Uterus (tissue), 3 donors: ENCODE measurements at regions not wholly inside any gene's neighbourhood (a gene's known extent, or its start where the extent isn't known, plus 50 kb on each side); places are given as distances from the start of the nearest gene placed in this dataset.

Source experiments
- DNase-seq, 2 donors: peaks; one replicate each; pipeline ENCODE4 v3.0.0-alpha.2; 2019 to 2020
- H3K27ac ChIP-seq, 2 donors: fragments of 200-600 bp; sonication (generic); 1 replicate in 1 of 2; 2 replicates in 1 of 2; pipeline ENCODE4 v1.5.1; 2016 to 2018
- H3K27me3 ChIP-seq, 2 donors: fragments of 200-600 bp; sonication (generic); one replicate each; pipeline ENCODE4 v1.5.1; 2018 to 2019; ENCODE audit warnings: control low read depth in 1 of 2
- H3K36me3 ChIP-seq, 2 donors: fragments of 200-600 bp; sonication (generic); one replicate each; pipeline ENCODE4 v1.5.1; 2019; ENCODE audit warnings: control low read depth in 1 of 2
- H3K4me1 ChIP-seq, 2 donors: fragments of 200-600 bp; sonication (generic); one replicate each; pipeline ENCODE4 v1.5.1; 2018 to 2019; ENCODE audit warnings: control low read depth in 1 of 2
- H3K4me3 ChIP-seq, 2 donors: fragments of 200-600 bp; sonication (generic); 1 replicate in 1 of 2; 2 replicates in 1 of 2; pipeline ENCODE4 v1.5.1; 2018 to 2019; ENCODE audit warnings: mild to moderate bottlenecking in 1 of 2
- H3K9me3 ChIP-seq, 2 donors: fragments of 200-600 bp; sonication (generic); one replicate each; pipeline ENCODE4 v1.5.1; 2019; ENCODE audit warnings: control low read depth in 1 of 2
- CTCF ChIP-seq, 4 experiments: fragments of 200-600 bp in 2 of 4; fragments of 450-650 bp in 2 of 4; sonication (generic) in 2 of 4; IDR thresholded peaks; one replicate each; pipeline ENCODE4 v1.5.1; 2016 to 2019; ENCODE audit warnings: antibody characterized with exemption in 4 of 4, mild to moderate bottlenecking in 2 of 4, moderate library complexity in 1 of 4
- POLR2A ChIP-seq, 2 donors: fragments of 450-650 bp; IDR thresholded peaks; one replicate each; pipeline ENCODE4 v1.6.1; 2016; ENCODE audit warnings: antibody characterized with exemption in 2 of 2, mild to moderate bottlenecking in 1 of 2, moderate library complexity in 1 of 2
- intact Hi-C: fragments of 100-400 bp; cut with DNase I; formaldehyde crosslinking; loops from one replicate; pipeline ENCODE4 v1.15.1; 2023; ENCODE audit warnings: low total_unique reads
- donor health status: DM: yes; HTN: yes; CAD: no.

DNA sequence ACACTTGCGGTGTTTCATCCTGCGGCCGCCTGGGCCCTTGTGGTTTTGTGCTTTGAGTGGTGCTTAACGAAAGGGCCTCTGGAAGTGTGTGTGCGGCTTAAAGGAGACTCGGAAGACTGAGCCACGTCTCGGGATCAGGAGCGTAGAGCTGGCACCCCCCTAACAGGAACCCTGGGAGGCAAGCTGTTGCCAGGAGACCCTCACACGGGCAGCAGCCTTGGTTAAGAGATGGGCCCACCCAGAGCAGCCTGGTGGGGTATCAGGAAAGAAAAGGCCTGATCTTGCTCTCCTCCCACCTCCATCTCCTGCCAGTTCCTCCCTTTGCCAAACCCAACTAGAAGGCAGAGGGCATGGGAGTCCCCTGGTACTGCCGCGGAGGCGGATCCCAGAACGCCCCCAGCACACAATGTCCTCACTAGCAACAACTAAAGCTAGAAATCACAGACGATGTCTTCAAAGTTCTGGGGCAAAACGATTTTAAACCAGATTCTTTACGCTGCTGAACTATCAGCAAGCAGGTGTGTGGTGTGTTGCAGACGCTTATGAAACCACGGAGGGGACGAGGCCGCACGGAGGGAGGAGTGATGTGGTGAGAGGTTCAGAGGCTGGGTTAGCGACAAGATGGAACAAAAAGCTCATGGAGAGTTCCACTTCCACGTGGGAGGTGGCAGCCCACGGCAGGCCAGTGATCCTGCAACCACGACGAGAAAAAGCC is 67.0 kb upstream of the INPP5A start:
- peak overlapping the region; percentile 90 to 92 for H3K27ac ChIP-seq
- no peaks in the 10 kb centered on the region for H3K27me3 ChIP-seq
- no peak for DNase-seq
- H3K4me3 ChIP-seq: no peak overlapping the region
- TF ChIP-seq CTCF (IDR thresholded peaks at IDR 0.05) (no peak), POLR2A (IDR thresholded peaks at IDR 0.05) (no peak)
- intact Hi-C loops: no loop called here
- no peaks in the 10 kb centered on the region for H3K36me3 ChIP-seq
- peaks cover 0 to 33% of the 10 kb centered on the region in 2 donors for H3K4me1 ChIP-seq
- H3K9me3 ChIP-seq: no peaks in the 10 kb centered on the region

DNA sequence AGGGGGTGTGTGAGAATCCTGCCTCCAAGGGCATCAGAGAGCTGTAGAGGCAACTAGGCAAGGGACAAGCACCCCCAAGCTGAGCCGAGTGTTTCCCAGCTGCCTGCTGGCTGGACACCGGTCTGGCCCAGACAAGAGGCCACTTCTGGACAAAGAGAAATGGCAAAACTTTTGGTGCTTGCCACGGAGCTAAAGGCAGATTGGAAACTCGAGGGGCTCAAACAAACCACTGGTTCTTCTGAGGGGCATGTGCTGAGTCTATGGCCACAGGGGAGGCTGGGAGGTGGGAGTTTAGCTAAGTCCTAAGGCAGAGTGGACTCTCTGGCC is 66.5 kb upstream of the INPP5A start:
- Histone ChIP-seq H3K27me3 (no peaks in the 10 kb centered on the region), H3K4me1 (peaks cover 0 to 31% of the 10 kb centered on the region in 2 donors), H3K27ac (peak overlapping the region; percentile 90 to 92), H3K4me3 (no peak overlapping the region), H3K36me3 (no peaks in the 10 kb centered on the region), H3K9me3 (no peaks in the 10 kb centered on the region)
- DNase-seq: no peak
- intact Hi-C loops: no loop called here
- TF ChIP-seq POLR2A (IDR thresholded peaks at IDR 0.05): no peak
- no peak for TF ChIP-seq CTCF (IDR thresholded peaks at IDR 0.05)

DNA sequence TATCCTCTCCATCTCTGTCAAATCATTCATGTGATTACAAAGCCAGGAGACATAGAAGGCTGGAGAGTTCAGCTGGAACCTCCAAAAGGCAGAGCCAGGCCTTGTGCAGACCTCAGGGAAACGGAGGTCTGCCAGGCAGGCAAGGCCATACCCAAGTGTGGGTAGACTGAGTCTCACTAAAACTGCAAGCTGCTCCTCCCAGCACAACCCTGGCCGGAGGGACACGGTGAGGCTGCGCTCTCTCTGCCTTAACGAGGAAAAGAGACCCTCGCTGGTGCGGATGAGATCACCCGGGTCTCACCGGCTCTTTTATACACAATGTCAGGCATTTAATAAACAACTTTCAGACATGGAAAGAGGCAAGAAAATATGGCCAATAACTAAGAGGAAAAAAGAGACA is 66.1 kb upstream of the INPP5A start:
- intact Hi-C loops: no loop called here
- Histone ChIP-seq H3K27ac (peak overlapping the region; percentile 90 to 92), H3K4me3 (no peak overlapping the region), H3K27me3 (no peaks in the 10 kb centered on the region), H3K9me3 (no peaks in the 10 kb centered on the region), H3K4me1 (peaks cover 0 to 28% of the 10 kb centered on the region in 2 donors), H3K36me3 (no peaks in the 10 kb centered on the region)
- TF ChIP-seq POLR2A (IDR thresholded peaks at IDR 0.05): no peak
- TF ChIP-seq CTCF (IDR thresholded peaks at IDR 0.05): no peak
- DNase-seq: no peak

GRCh38 chr10:132475086-132475485 is 62.5 kb upstream of the INPP5A start:
- intact Hi-C loops: no loop called here
- DNase-seq: no peak
- H3K36me3 ChIP-seq: no peaks in the 10 kb centered on the region

More at GRCh38 chr10:132475086-132475485, 62.5 kb upstream of the INPP5A start:
- H3K4me3 ChIP-seq: no peak overlapping the region
- H3K9me3 ChIP-seq: no peaks in the 10 kb centered on the region
- peaks cover 0 to 3% of the 10 kb centered on the region in 2 donors for H3K4me1 ChIP-seq
- no peaks in the 10 kb centered on the region for H3K27me3 ChIP-seq
- TF ChIP-seq POLR2A (IDR thresholded peaks at IDR 0.05) (no peak), CTCF (IDR thresholded peaks at IDR 0.05) (no peak)
- no peak overlapping the region for H3K27ac ChIP-seq
